Neural progenitor cell (in vitro differentiated cells): ENCODE measurements at regions not wholly inside any gene's neighbourhood (a gene's known extent, or its start where the extent isn't known, plus 50 kb on each side); places are given as distances from the start of the nearest gene placed in this dataset.
A peak's percentile ranks its signal among the peaks of the same experiment; 100 is the strongest.

Experiments used
- DNase-seq: peaks from one replicate; pipeline ENCODE4 v3.0.0-alpha.2; 2016; ENCODE audit warnings: low spot score
- H2AFZ ChIP-seq: fragments of 200-600 bp; sonication (generic); replicated peaks from 2 replicates; pipeline ENCODE4 v1.6.1; 2016; ENCODE audit warnings: antibody characterized with exemption
- H3F3A ChIP-seq: fragments of 200-600 bp; sonication (generic); 2 replicates; pipeline ENCODE4 v1.6.1; 2016; ENCODE audit warnings: antibody characterized with exemption, low read depth
- H3K27ac ChIP-seq: fragments of 200-600 bp; sonication (generic); 2 replicates; pipeline ENCODE4 v1.5.1; 2016; ENCODE audit warnings: mild to moderate bottlenecking
- H3K27me3 ChIP-seq: fragments of 200-600 bp; sonication (generic); 2 replicates; pipeline ENCODE4 v1.6.1; 2016; ENCODE audit warnings: mild to moderate bottlenecking, moderate library complexity
- H3K36me3 ChIP-seq: fragments of 200-600 bp; sonication (generic); 2 replicates; pipeline ENCODE4 v1.5.1; 2016
- H3K4me1 ChIP-seq: fragments of 200-600 bp; sonication (generic); 2 replicates; pipeline ENCODE4 v1.6.1; 2016; ENCODE audit warnings: mixed run types
- H3K4me2 ChIP-seq: fragments of 200-600 bp; sonication (generic); 2 replicates; pipeline ENCODE4 v1.6.1; 2016
- H3K4me3 ChIP-seq: fragments of 200-600 bp; sonication (generic); 2 replicates; pipeline ENCODE4 v1.5.1; 2016
- H3K79me2 ChIP-seq: fragments of 200-600 bp; sonication (generic); 2 replicates; pipeline ENCODE4 v1.6.1; 2016; ENCODE audit warnings: low read depth
- H3K9ac ChIP-seq: fragments of 200-600 bp; sonication (generic); 2 replicates; pipeline ENCODE4 v1.6.1; 2016
- H3K9me3 ChIP-seq: fragments of 200-600 bp; sonication (generic); 2 replicates; pipeline ENCODE4 v1.5.1; 2016; ENCODE audit warnings: low read depth
- H4K20me1 ChIP-seq: fragments of 200-600 bp; sonication (generic); 2 replicates; pipeline ENCODE4 v1.6.1; 2016; ENCODE audit warnings: low read depth
- H3K27ac Mint-ChIP-seq: 3 replicates; pipeline ENCODE4 v1.8.0; 2021; ENCODE audit warnings: mixed read lengths
- H3K27me3 Mint-ChIP-seq: 2 replicates; pipeline ENCODE4 v1.8.0; 2022; ENCODE audit warnings: low read depth, mild to moderate bottlenecking, inconsistent platforms, moderate library complexity, mixed read lengths; ENCODE audit not compliant: insufficient read depth
- H3K36me3 Mint-ChIP-seq: 3 replicates; pipeline ENCODE4 v1.8.0; 2021; ENCODE audit warnings: mixed read lengths
- H3K4me1 Mint-ChIP-seq: 3 replicates; pipeline ENCODE4 v1.8.0; 2021; ENCODE audit warnings: mixed read lengths
- H3K4me3 Mint-ChIP-seq: 3 replicates; pipeline ENCODE4 v1.8.0; 2021; ENCODE audit warnings: mild to moderate bottlenecking, moderate library complexity, mixed read lengths
- H3K9me3 Mint-ChIP-seq: 3 replicates; pipeline ENCODE4 v1.8.0; 2020; ENCODE audit warnings: mixed read lengths
- CTCF ChIP-seq: fragments of 200-600 bp; sonication (generic); IDR thresholded peaks from 2 replicates; pipeline ENCODE4 v1.5.1; 2017; ENCODE audit warnings: antibody characterized with exemption, mild to moderate bottlenecking
- EZH2 ChIP-seq: fragments of 200-600 bp; sonication (generic); IDR thresholded peaks from 2 replicates; pipeline ENCODE4 v1.6.1; 2017; ENCODE audit warnings: antibody characterized with exemption, mild to moderate bottlenecking, moderate library complexity
- EZH2phosphoT487 ChIP-seq: fragments of 200-600 bp; sonication (generic); IDR thresholded peaks from 2 replicates; pipeline ENCODE4 v1.6.1; 2017; ENCODE audit warnings: antibody characterized with exemption

GRCh38 chr11:19579957-19580356, 132.7 kb upstream of the NAV2 start:
- no peak overlapping the region for H3K27ac ChIP-seq
- Mint-ChIP-seq H3K9me3 (peaks cover 18% of the 10 kb centered on the region), H3K4me1 (peaks cover 25% of the 10 kb centered on the region), H3K4me3 (no peak overlapping the region), H3K27ac (no peak overlapping the region), H3K36me3 (peaks cover 2% of the 10 kb centered on the region), H3K27me3 (peaks cover 8% of the 10 kb centered on the region)
- no peaks in the 10 kb centered on the region for H3K9me3 ChIP-seq
- H3K27me3 ChIP-seq = no peaks in the 10 kb centered on the region
- no peak overlapping the region for H3K4me3 ChIP-seq
- no peak overlapping the region for H3K4me2 ChIP-seq
- no peaks in the 10 kb centered on the region for H3K79me2 ChIP-seq
- DNase-seq = no peak
- H3K4me1 ChIP-seq = peaks cover 19% of the 10 kb centered on the region
- H2AFZ ChIP-seq = no peak overlapping the region
- H3K36me3 ChIP-seq = no peaks in the 10 kb centered on the region
- no peaks in the 10 kb centered on the region for H4K20me1 ChIP-seq
- H3K9ac ChIP-seq = no peak overlapping the region
- no peak for TF ChIP-seq EZH2
- no peak for TF ChIP-seq CTCF
- TF ChIP-seq EZH2phosphoT487 = no peak
- no peaks in the 10 kb centered on the region for H3F3A ChIP-seq

GRCh38 chr11:19578871-19579270, 133.8 kb upstream of the NAV2 start:
- no peak overlapping the region for H3K4me3 Mint-ChIP-seq
- no peak overlapping the region for H2AFZ ChIP-seq
- H3K9me3 ChIP-seq = no peaks in the 10 kb centered on the region
- no peak overlapping the region for H3K9ac ChIP-seq
- no peaks in the 10 kb centered on the region for H3K27me3 ChIP-seq
- peaks cover 8% of the 10 kb centered on the region for H3K9me3 Mint-ChIP-seq
- peaks cover under 1% of the 10 kb centered on the region for H3K36me3 Mint-ChIP-seq
- H3F3A ChIP-seq = no peaks in the 10 kb centered on the region
- no peak for DNase-seq
- no peaks in the 10 kb centered on the region for H3K36me3 ChIP-seq
- TF ChIP-seq CTCF (no peak), EZH2phosphoT487 (no peak)
- peaks cover 25% of the 10 kb centered on the region for H3K4me1 Mint-ChIP-seq
- H3K27me3 Mint-ChIP-seq = peaks cover 8% of the 10 kb centered on the region
- no peak overlapping the region for H3K27ac ChIP-seq
- no peak overlapping the region for H3K4me2 ChIP-seq
- no peak overlapping the region for H3K27ac Mint-ChIP-seq
- no peaks in the 10 kb centered on the region for H4K20me1 ChIP-seq
- peaks cover 19% of the 10 kb centered on the region for H3K4me1 ChIP-seq
- no peak overlapping the region for H3K4me3 ChIP-seq
- H3K79me2 ChIP-seq = no peaks in the 10 kb centered on the region

GRCh38 chr11:19577976-19578619, 134.5 kb upstream of the NAV2 start:
- Histone ChIP-seq H3K4me3 (no peak overlapping the region), H2AFZ (peak overlapping the region; percentile 55), H3K27ac (no peak overlapping the region), H3K4me1 (peaks cover 19% of the 10 kb centered on the region), H3K36me3 (no peaks in the 10 kb centered on the region), H3K4me2 (no peak overlapping the region), H4K20me1 (no peaks in the 10 kb centered on the region), H3K9me3 (no peaks in the 10 kb centered on the region), H3K9ac (no peak overlapping the region), H3F3A (no peaks in the 10 kb centered on the region), H3K27me3 (no peaks in the 10 kb centered on the region), H3K79me2 (no peaks in the 10 kb centered on the region)
- no peak for TF ChIP-seq EZH2
- TF ChIP-seq EZH2phosphoT487 = no peak
- no peak for TF ChIP-seq CTCF
- H3K27me3 Mint-ChIP-seq = peaks cover 8% of the 10 kb centered on the region
- H3K4me1 Mint-ChIP-seq = peaks cover 25% of the 10 kb centered on the region
- H3K27ac Mint-ChIP-seq = peak overlapping the region; percentile 94
- H3K36me3 Mint-ChIP-seq = no peaks in the 10 kb centered on the region
- H3K9me3 Mint-ChIP-seq = peaks cover 5% of the 10 kb centered on the region
- no peak for DNase-seq
- no peak overlapping the region for H3K4me3 Mint-ChIP-seq
